Gastroesophageal sphincter (tissue), 4 donors: ENCODE measurements at regions not wholly inside any gene's neighbourhood (a gene's known extent, or its start where the extent isn't known, plus 50 kb on each side); places are given as distances from the start of the nearest gene placed in this dataset.

ENCODE experiments used
- ATAC-seq: fragments of 150-250 bp; one replicate; pipeline ENCODE4 v1.9.1; 2016; ENCODE audit warnings: mild to moderate bottlenecking, moderate library complexity
- H3K27ac ChIP-seq, 4 donors: fragments of 200-600 bp; sonication (generic) in 3 of 4; 1 replicate in 3 of 4; 2 replicates in 1 of 4; pipeline ENCODE4 v1.5.1; 2016 to 2019
- H3K27me3 ChIP-seq: fragments of 200-600 bp; sonication (generic); one replicate; pipeline ENCODE4 v1.5.1; 2019
- H3K36me3 ChIP-seq, 2 donors: fragments of 200-600 bp; sonication (generic); one replicate each; pipeline ENCODE4 v1.5.1; 2019; ENCODE audit warnings: control low read depth in 1 of 2
- H3K4me1 ChIP-seq, 3 donors: fragments of 200-600 bp; sonication (generic); 1 replicate in 2 of 3; 2 replicates in 1 of 3; pipeline ENCODE4 v1.5.1; 2016 to 2019; ENCODE audit warnings: control low read depth in 2 of 3
- H3K4me3 ChIP-seq, 2 donors: fragments of 200-600 bp; sonication (generic); one replicate each; pipeline ENCODE4 v1.5.1; 2019; ENCODE audit warnings: mild to moderate bottlenecking in 1 of 2, moderate library complexity in 1 of 2
- H3K9me3 ChIP-seq, 3 donors: fragments of 200-600 bp; sonication (generic); one replicate each; pipeline ENCODE4 v1.5.1; 2017 to 2019; ENCODE audit warnings: control low read depth in 2 of 3
- EP300 ChIP-seq: sonication (generic); formaldehyde crosslinking; IDR thresholded peaks from one replicate; pipeline ENCODE4 v1.6.1; 2017; ENCODE audit warnings: antibody characterized with exemption, mild to moderate bottlenecking
- POLR2A ChIP-seq, 2 donors: fragments of 450-650 bp; IDR thresholded peaks; one replicate each; pipeline ENCODE4 v1.6.1; 2017; ENCODE audit warnings: antibody characterized with exemption in 2 of 2, mild to moderate bottlenecking in 2 of 2, moderate library complexity in 1 of 2
- POLR2AphosphoS5 ChIP-seq: sonication (generic); formaldehyde crosslinking; IDR thresholded peaks from one replicate; pipeline ENCODE4 v1.6.1; 2017; ENCODE audit warnings: antibody characterized with exemption
- WGBS, 2 donors: methylation state at CpG; one replicate each; pipeline ENCODE4 v1.1.5; 2018; ENCODE audit warnings: low coverage in 1 of 2; 5-methylcytosine and 5-hydroxymethylcytosine counted together
- TF ChIP-seq, protein P1 (sequence below), 4 experiments: fragments of 200-600 bp in 2 of 4; fragments of 450-650 bp in 2 of 4; sonication (generic) in 1 of 4; IDR thresholded peaks; one replicate each; pipeline ENCODE4 v1.5.1; 2017 to 2019; ENCODE audit warnings: antibody characterized with exemption in 4 of 4, mild to moderate bottlenecking in 2 of 4, moderate library complexity in 2 of 4

DNA sequence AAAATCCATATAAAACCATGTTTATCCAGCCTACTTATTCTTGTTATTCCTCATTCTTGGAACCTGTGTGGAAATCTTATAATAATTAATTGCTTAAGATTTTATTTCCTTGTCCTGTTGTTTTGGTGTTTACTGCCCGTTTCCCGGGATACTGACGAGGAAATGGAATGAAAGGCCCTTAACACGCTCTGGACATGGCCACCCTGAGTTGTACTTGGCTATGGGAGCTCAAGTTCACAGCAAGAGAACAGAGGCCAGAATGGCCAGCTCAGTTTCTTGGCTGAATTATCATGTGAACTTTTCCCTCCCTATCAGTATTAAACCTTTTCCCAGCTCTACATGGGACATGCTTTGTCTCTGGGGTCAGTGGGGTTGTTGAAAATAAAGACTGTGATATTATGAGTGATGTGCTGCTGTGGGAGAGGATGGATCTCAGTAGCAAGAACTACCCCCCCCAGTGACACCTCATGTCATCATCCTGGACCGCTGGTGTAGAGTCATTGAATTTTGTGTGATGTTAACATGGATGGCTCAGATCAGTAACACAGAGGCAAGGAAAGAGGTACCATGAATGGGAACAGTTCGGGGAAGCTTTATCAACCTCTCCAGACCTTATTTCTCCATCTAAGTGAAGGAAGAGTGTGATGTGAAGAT is 87.0 kb upstream of the IGFBP3 start:
- no peak overlapping the region for H3K4me3 ChIP-seq
- H3K36me3 ChIP-seq, result no peaks in the 10 kb centered on the region
- peaks cover 4% of the 10 kb centered on the region for H3K27me3 ChIP-seq
- no peak for ATAC-seq
- peak overlapping the region in 1 of 4 donors; percentile 11 for H3K27ac ChIP-seq
- TF ChIP-seq EP300 (no peak), POLR2A (IDR thresholded peaks at IDR 0.05) (no peak), POLR2AphosphoS5 (no peak)
- TF ChIP-seq, protein P1, sequence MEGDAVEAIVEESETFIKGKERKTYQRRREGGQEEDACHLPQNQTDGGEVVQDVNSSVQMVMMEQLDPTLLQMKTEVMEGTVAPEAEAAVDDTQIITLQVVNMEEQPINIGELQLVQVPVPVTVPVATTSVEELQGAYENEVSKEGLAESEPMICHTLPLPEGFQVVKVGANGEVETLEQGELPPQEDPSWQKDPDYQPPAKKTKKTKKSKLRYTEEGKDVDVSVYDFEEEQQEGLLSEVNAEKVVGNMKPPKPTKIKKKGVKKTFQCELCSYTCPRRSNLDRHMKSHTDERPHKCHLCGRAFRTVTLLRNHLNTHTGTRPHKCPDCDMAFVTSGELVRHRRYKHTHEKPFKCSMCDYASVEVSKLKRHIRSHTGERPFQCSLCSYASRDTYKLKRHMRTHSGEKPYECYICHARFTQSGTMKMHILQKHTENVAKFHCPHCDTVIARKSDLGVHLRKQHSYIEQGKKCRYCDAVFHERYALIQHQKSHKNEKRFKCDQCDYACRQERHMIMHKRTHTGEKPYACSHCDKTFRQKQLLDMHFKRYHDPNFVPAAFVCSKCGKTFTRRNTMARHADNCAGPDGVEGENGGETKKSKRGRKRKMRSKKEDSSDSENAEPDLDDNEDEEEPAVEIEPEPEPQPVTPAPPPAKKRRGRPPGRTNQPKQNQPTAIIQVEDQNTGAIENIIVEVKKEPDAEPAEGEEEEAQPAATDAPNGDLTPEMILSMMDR (IDR thresholded peaks at IDR 0.05), result no peak
- 34 to 61% methylated on average over 5 to 6 of the region's 6 CpGs for WGBS, 2 donors
- H3K4me1 ChIP-seq, result no peaks in the 10 kb centered on the region
- peaks cover 0 to 18% (median 0%) of the 10 kb centered on the region in 3 donors for H3K9me3 ChIP-seq

DNA sequence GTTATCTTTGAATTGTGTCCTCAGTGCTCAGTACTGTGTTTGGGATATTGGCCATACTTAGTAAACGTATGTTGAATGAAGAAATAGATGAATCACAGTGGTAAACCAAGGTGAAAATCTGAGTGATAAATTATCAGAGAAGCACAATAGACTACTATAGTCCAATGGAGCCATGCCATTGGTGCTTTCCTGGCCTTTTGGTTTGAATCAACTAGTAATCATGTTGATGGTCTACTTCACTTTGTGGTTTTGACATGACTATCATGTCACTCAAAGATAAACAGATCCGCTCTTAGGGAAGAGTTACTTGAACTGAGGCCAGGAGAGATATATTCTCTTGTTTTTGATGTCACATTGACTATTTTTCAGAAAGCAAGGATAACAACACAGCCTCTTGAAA is 86.1 kb upstream of the IGFBP3 start:
- no peak overlapping the region for H3K27ac ChIP-seq
- 77 to 92% methylated on average over 2 of the region's 2 CpGs for WGBS, 2 donors
- H3K4me3 ChIP-seq, result no peak overlapping the region
- H3K4me1 ChIP-seq, result no peaks in the 10 kb centered on the region
- TF ChIP-seq, protein P1 (IDR thresholded peaks at IDR 0.05), result no peak
- TF ChIP-seq POLR2AphosphoS5, result no peak
- no peak for TF ChIP-seq EP300
- TF ChIP-seq POLR2A (IDR thresholded peaks at IDR 0.05), result no peak
- peaks cover 0 to 27% (median 0%) of the 10 kb centered on the region in 3 donors for H3K9me3 ChIP-seq
- H3K36me3 ChIP-seq, result no peaks in the 10 kb centered on the region
- ATAC-seq, result no peak
- peaks cover 4% of the 10 kb centered on the region for H3K27me3 ChIP-seq

DNA sequence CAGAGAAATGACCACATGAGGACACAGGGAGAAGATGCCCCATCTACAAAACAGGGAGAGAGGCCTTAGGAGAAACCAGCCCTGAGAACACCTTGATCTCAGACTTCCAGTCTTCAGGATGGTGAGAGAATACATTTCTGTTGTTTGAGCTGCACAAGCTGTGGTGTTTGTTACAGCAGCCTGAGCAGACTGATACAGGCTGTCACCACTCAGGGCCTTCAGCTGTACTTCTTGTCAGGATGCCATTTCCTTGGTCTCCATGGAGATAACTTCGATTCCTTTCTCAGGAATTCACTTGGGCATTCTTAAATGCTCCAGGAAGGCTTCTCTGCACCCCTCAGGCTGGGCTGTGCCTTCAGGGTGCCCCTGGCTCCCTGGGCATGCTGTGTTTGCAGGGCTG is 85.7 kb upstream of the IGFBP3 start:
- peaks cover 4% of the 10 kb centered on the region for H3K27me3 ChIP-seq
- H3K4me3 ChIP-seq, result no peak overlapping the region
- H3K36me3 ChIP-seq, result no peaks in the 10 kb centered on the region
- peaks cover 0 to 32% (median 0%) of the 10 kb centered on the region in 3 donors for H3K9me3 ChIP-seq
- TF ChIP-seq POLR2AphosphoS5, result no peak
- TF ChIP-seq, protein P1 (IDR thresholded peaks at IDR 0.05), result no peak
- TF ChIP-seq POLR2A (IDR thresholded peaks at IDR 0.05), result no peak
- no peak for TF ChIP-seq EP300
- no peak for ATAC-seq
- no peaks in the 10 kb centered on the region for H3K4me1 ChIP-seq
- 38 to 60% methylated on average over 1 of the region's 1 CpG for WGBS, 2 donors
- H3K27ac ChIP-seq, result no peak overlapping the region

DNA sequence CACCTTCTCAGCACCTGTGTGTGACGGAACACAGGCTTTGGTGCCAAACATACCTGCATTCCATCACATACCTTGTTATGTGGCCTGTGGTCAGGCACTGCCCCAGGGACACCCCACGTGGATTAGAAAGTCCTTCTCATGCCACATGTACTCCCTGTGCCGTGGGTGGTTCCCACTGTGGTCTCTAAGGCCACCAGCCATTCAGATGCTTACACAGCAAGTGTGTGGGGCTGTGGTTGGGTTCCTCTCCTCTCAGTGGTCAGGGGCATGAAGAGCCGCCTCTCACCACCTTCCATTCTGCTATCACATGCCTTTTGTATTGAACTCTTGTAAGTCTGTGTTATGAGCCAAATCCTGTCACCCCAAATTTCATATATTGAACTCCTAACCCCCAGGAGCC is 85.1 kb upstream of the IGFBP3 start:
- H3K36me3 ChIP-seq, result no peaks in the 10 kb centered on the region
- H3K4me1 ChIP-seq, result no peaks in the 10 kb centered on the region
- peaks cover 0 to 35% (median 0%) of the 10 kb centered on the region in 3 donors for H3K9me3 ChIP-seq
- WGBS, 2 donors, result 93 to 100% methylated on average over 2 to 3 of the region's 4 CpGs
- TF ChIP-seq, protein P1 (IDR thresholded peaks at IDR 0.05), result no peak
- TF ChIP-seq EP300, result no peak
- no peak for TF ChIP-seq POLR2AphosphoS5
- TF ChIP-seq POLR2A (IDR thresholded peaks at IDR 0.05), result no peak
- no peaks in the 10 kb centered on the region for H3K27me3 ChIP-seq
- H3K27ac ChIP-seq, result no peak overlapping the region
- no peak for ATAC-seq
- H3K4me3 ChIP-seq, result no peak overlapping the region

DNA sequence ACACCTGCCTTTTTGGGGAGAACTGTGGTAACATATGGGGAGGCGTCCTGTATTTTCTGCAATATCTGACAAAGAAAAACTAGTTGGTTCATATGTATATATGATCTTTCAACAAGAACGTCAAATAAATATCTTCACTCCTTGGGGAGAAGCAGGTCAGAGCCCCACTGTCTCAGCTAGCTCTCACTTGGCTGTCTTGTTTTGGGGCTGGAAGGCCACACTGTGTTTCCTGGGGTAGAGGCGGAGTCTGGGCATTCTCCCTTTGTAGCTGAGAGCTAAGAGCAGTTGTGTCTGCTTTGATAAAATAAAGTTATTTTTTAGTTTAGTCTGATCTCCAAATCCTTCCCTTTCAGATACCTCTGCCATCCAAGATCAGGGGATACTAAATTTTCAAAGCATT is 83.9 kb upstream of the IGFBP3 start:
- Histone ChIP-seq H3K4me3 (no peak overlapping the region), H3K27ac (no peak overlapping the region), H3K36me3 (no peaks in the 10 kb centered on the region), H3K4me1 (no peaks in the 10 kb centered on the region), H3K27me3 (no peaks in the 10 kb centered on the region), H3K9me3 (peaks cover 0 to 35% (median 0%) of the 10 kb centered on the region in 3 donors)
- no peak for ATAC-seq
- TF ChIP-seq POLR2AphosphoS5 (no peak), EP300 (no peak), POLR2A (IDR thresholded peaks at IDR 0.05) (no peak)
- TF ChIP-seq, protein P1 (IDR thresholded peaks at IDR 0.05), result no peak
- WGBS, 2 donors, result 86% methylated on average over 1 to 3 of the region's 3 CpGs
